Keratinocyte (primary cell): ENCODE measurements at regions not wholly inside any gene's neighbourhood (a gene's known extent, or its start where the extent isn't known, plus 50 kb on each side); places are given as distances from the start of the nearest gene placed in this dataset.

Experiments
- DNase-seq: peaks from one replicate; pipeline ENCODE4 v3.0.0-alpha.2; 2011; ENCODE audit warnings: low read depth, missing footprints, low spot score
- FAIRE-seq: peaks from 2 replicates; lab custom pipeline; 2011; peaks lifted over from hg19 to GRCh38; lab: Jason Lieb, UNC
- H2AFZ ChIP-seq: 2 replicates; pipeline ENCODE4 v1.6.0; 2012; ENCODE audit warnings: low read length, control low read depth, inconsistent platforms; ENCODE audit not compliant: control insufficient read depth
- H3K27ac ChIP-seq: 2 replicates; pipeline ENCODE4 v1.5.1; 2011; ENCODE audit warnings: low read length; ENCODE audit not compliant: control insufficient read depth, insufficient read depth
- H3K27me3 ChIP-seq: 3 replicates; pipeline ENCODE4 v1.6.0; 2011; ENCODE audit warnings: low read length; ENCODE audit not compliant: control insufficient read depth, insufficient read depth; ENCODE audit errors: extremely low read depth
- H3K36me3 ChIP-seq, 2 experiments: 2 replicates in 1 of 2; 3 replicates in 1 of 2; pipeline ENCODE4 v1.5.1; 2011; ENCODE audit warnings: low read length in 2 of 2, mild to moderate bottlenecking in 1 of 2; ENCODE audit not compliant: control insufficient read depth in 2 of 2, insufficient read depth in 2 of 2; ENCODE audit errors: extremely low read depth in 1 of 2
- H3K4me1 ChIP-seq: 3 replicates; pipeline ENCODE4 v1.5.1; 2011; ENCODE audit warnings: low read length; ENCODE audit not compliant: control insufficient read depth, insufficient read depth; ENCODE audit errors: extremely low read depth
- H3K4me2 ChIP-seq: 3 replicates; pipeline ENCODE4 v1.6.0; 2011; ENCODE audit warnings: low read depth, low read length; ENCODE audit not compliant: control insufficient read depth, insufficient read depth; ENCODE audit errors: extremely low read depth
- H3K4me3 ChIP-seq, 3 experiments: fragments of 200-600 bp in 1 of 3; sonication (generic) in 1 of 3; 2 replicates in 2 of 3; 3 replicates in 1 of 3; pipeline ENCODE4 v1.5.1; 2011 to 2016; ENCODE audit warnings: low read length in 3 of 3, mild to moderate bottlenecking in 3 of 3, control low read depth in 2 of 3, inconsistent platforms in 1 of 3, low read depth in 1 of 3, mixed read lengths in 1 of 3, mixed run types in 1 of 3, moderate library complexity in 1 of 3; ENCODE audit not compliant: control insufficient read depth in 2 of 3, insufficient read depth in 2 of 3; ENCODE audit errors: extremely low read depth in 1 of 3
- H3K79me2 ChIP-seq: 2 replicates; pipeline ENCODE4 v1.6.0; 2012; ENCODE audit warnings: low read length; ENCODE audit not compliant: control insufficient read depth, insufficient read depth
- H3K9ac ChIP-seq: 3 replicates; pipeline ENCODE4 v1.6.0; 2011; ENCODE audit warnings: low read length; ENCODE audit not compliant: control insufficient read depth, insufficient read depth; ENCODE audit errors: extremely low read depth
- H3K9me1 ChIP-seq: 3 replicates; pipeline ENCODE4 v1.6.0; 2011; ENCODE audit warnings: low read length; ENCODE audit not compliant: control insufficient read depth, insufficient read depth; ENCODE audit errors: extremely low read depth
- H3K9me3 ChIP-seq: 2 replicates; pipeline ENCODE4 v1.5.1; 2012; ENCODE audit warnings: low read depth, low read length; ENCODE audit not compliant: control insufficient read depth
- H4K20me1 ChIP-seq: 3 replicates; pipeline ENCODE4 v1.6.0; 2011; ENCODE audit warnings: low read length; ENCODE audit not compliant: control insufficient read depth, insufficient read depth; ENCODE audit errors: extremely low read depth
- EZH2 ChIP-seq: IDR thresholded peaks from one replicate; pipeline ENCODE4 v1.6.1; 2012; ENCODE audit warnings: inconsistent platforms, mild to moderate bottlenecking, low read length, moderate library complexity
- dilution Hi-C: fragments of 300-500 bp; cut with MboI; formaldehyde crosslinking; loops from one replicate; pipeline ENCODE4 v1.7.0; 2020; ENCODE audit warnings: low sequenced_read_pairs; ENCODE audit not compliant: extremely low pct_ligation_motif_present
- TF ChIP-seq, protein P1 (sequence below), 3 experiments: IDR thresholded peaks in 1 of 3; conservative IDR thresholded peaks in 1 of 3; optimal IDR thresholded peaks in 1 of 3; 2 replicates in 2 of 3; 3 replicates in 1 of 3; pipeline versions ENCODE3 to v1.5.1; 2011; ENCODE audit warnings: low read length in 3 of 3, mild to moderate bottlenecking in 3 of 3, moderate library complexity in 2 of 3, control low read depth in 1 of 3, inconsistent platforms in 1 of 3; ENCODE audit not compliant: insufficient read depth in 2 of 3; ENCODE audit errors: extremely low read depth in 1 of 3

DNA sequence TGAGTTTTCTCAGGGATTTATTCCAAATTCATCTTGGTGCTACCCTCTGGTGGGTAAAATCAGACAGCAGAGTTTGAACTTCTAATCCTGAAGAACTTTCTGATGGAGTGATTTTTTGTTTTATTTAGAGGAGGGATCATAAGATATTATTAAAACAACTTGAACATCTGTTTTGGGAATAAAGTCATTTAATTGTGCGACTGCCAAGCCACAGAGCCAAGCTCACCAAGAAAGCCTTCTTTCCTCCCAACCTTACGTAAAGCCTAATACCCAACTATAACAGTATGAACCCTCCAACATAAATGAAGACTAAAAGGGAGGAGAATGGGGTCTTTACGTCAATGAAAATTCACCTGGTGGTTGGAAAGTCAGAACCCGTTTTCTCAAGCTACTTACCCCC lies 205.5 kb upstream of the IGF1 start:
- FAIRE-seq (no peak), DNase-seq (no peak)
- Histone ChIP-seq H3K4me1 (no peaks in the 10 kb centered on the region), H4K20me1 (no peaks in the 10 kb centered on the region), H2AFZ (no peak overlapping the region), H3K4me3 (no peak overlapping the region), H3K27ac (no peak overlapping the region), H3K9ac (no peak overlapping the region), H3K36me3 (no peaks in the 10 kb centered on the region), H3K9me1 (no peaks in the 10 kb centered on the region), H3K4me2 (no peak overlapping the region), H3K27me3 (no peaks in the 10 kb centered on the region), H3K9me3 (no peaks in the 10 kb centered on the region), H3K79me2 (no peaks in the 10 kb centered on the region)
- TF ChIP-seq, protein P1, sequence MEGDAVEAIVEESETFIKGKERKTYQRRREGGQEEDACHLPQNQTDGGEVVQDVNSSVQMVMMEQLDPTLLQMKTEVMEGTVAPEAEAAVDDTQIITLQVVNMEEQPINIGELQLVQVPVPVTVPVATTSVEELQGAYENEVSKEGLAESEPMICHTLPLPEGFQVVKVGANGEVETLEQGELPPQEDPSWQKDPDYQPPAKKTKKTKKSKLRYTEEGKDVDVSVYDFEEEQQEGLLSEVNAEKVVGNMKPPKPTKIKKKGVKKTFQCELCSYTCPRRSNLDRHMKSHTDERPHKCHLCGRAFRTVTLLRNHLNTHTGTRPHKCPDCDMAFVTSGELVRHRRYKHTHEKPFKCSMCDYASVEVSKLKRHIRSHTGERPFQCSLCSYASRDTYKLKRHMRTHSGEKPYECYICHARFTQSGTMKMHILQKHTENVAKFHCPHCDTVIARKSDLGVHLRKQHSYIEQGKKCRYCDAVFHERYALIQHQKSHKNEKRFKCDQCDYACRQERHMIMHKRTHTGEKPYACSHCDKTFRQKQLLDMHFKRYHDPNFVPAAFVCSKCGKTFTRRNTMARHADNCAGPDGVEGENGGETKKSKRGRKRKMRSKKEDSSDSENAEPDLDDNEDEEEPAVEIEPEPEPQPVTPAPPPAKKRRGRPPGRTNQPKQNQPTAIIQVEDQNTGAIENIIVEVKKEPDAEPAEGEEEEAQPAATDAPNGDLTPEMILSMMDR (optimal IDR thresholded peaks at IDR 0.05 in 1 of 3, IDR thresholded peaks at IDR 0.05 in 1 of 3, conservative IDR thresholded peaks at IDR 0.05 in 1 of 3; ENCODE audit: extremely low read depth in 1 of 3, insufficient read depth in 2 of 3, low read length in 3 of 3) = no peak
- no peak for TF ChIP-seq EZH2
- dilution Hi-C loops = no loop called here

- no peaks in the 10 kb centered on the region for H3K9me1 ChIP-seq
- dilution Hi-C loops = no loop called here
- no peaks in the 10 kb centered on the region for H3K36me3 ChIP-seq
- H3K27me3 ChIP-seq = no peaks in the 10 kb centered on the region
- no peak overlapping the region for H2AFZ ChIP-seq
- no peaks in the 10 kb centered on the region for H3K4me1 ChIP-seq
- H4K20me1 ChIP-seq = no peaks in the 10 kb centered on the region
- DNase-seq (no peak), FAIRE-seq (no peak)
- H3K9ac ChIP-seq = no peak overlapping the region
- no peak overlapping the region for H3K27ac ChIP-seq
- H3K4me2 ChIP-seq = no peak overlapping the region
- no peak overlapping the region for H3K4me3 ChIP-seq
- H3K79me2 ChIP-seq = no peaks in the 10 kb centered on the region
- no peaks in the 10 kb centered on the region for H3K9me3 ChIP-seq
- TF ChIP-seq, protein P1 (optimal IDR thresholded peaks at IDR 0.05 in 1 of 3, IDR thresholded peaks at IDR 0.05 in 1 of 3, conservative IDR thresholded peaks at IDR 0.05 in 1 of 3; ENCODE audit: extremely low read depth in 1 of 3, insufficient read depth in 2 of 3, low read length in 3 of 3) = no peak
- TF ChIP-seq EZH2 = no peak
These were observed 204.8 kb upstream of the IGF1 start for GRCh38 chr12:102685172-102685571.
